WERI-Rb-1 (cell line): ENCODE measurements at regions not wholly inside any gene's neighbourhood (a gene's known extent, or its start where the extent isn't known, plus 50 kb on each side); places are given as distances from the start of the nearest gene placed in this dataset.

Experiments used
- DNase-seq: peaks from one replicate; pipeline ENCODE4 v3.0.0-alpha.2; 2020
- H3K27ac ChIP-seq: fragments of 250-450 bp; sonication (Bioruptor Pico); 2 replicates; pipeline ENCODE4 v1.5.1; 2020; ENCODE audit warnings: mild to moderate bottlenecking, moderate library complexity
- H3K27me3 ChIP-seq: fragments of 250-450 bp; sonication (Bioruptor Pico); 2 replicates; pipeline ENCODE4 v1.5.1; 2021; ENCODE audit warnings: mild to moderate bottlenecking, low read depth, moderate library complexity; ENCODE audit not compliant: insufficient read depth, severe bottlenecking
- H3K36me3 ChIP-seq: fragments of 250-450 bp; sonication (Bioruptor Pico); 2 replicates; pipeline ENCODE4 v1.5.1; 2020; ENCODE audit warnings: mild to moderate bottlenecking, moderate library complexity
- H3K4me3 ChIP-seq: 2 replicates; pipeline ENCODE4 v1.5.1; 2011; ENCODE audit warnings: low read depth, mild to moderate bottlenecking, control low read depth, low read length
- H3K9me3 ChIP-seq: fragments of 250-450 bp; sonication (Bioruptor Pico); 2 replicates; pipeline ENCODE4 v1.5.1; 2021; ENCODE audit warnings: mild to moderate bottlenecking, moderate library complexity; ENCODE audit not compliant: severe bottlenecking
- CTCF ChIP-seq: IDR thresholded peaks from 2 replicates; pipeline ENCODE4 v1.5.1; 2011; ENCODE audit warnings: low read depth, mild to moderate bottlenecking, control low read depth, inconsistent platforms, low read length

GRCh38 chr22:48591286-48592065, 1236.2 kb downstream of the BRD1 start:
- Histone ChIP-seq H3K9me3 (no peaks in the 10 kb centered on the region), H3K27me3 (no peaks in the 10 kb centered on the region), H3K36me3 (no peaks in the 10 kb centered on the region), H3K27ac (no peak overlapping the region), H3K4me3 (no peak overlapping the region)
- no peak for TF ChIP-seq CTCF
- no peak for DNase-seq

- Histone ChIP-seq H3K27ac (no peak overlapping the region), H3K4me3 (no peak overlapping the region), H3K27me3 (no peaks in the 10 kb centered on the region), H3K36me3 (no peaks in the 10 kb centered on the region), H3K9me3 (no peaks in the 10 kb centered on the region)
- no peak for DNase-seq
- no peak for TF ChIP-seq CTCF
These were observed 1237.8 kb downstream of the BRD1 start for GRCh38 chr22:48589901-48590300.

GRCh38 chr22:48588878-48589450, 1238.7 kb downstream of the BRD1 start:
- H3K27ac ChIP-seq, result no peak overlapping the region
- TF ChIP-seq CTCF, result no peak
- no peaks in the 10 kb centered on the region for H3K27me3 ChIP-seq
- H3K4me3 ChIP-seq, result no peak overlapping the region
- no peaks in the 10 kb centered on the region for H3K9me3 ChIP-seq
- DNase-seq, result no peak
- no peaks in the 10 kb centered on the region; the same call in 1 of the 2 replicates for H3K36me3 ChIP-seq

- DNase-seq, result no peak
- Histone ChIP-seq H3K27me3 (no peaks in the 10 kb centered on the region), H3K36me3 (no peaks in the 10 kb centered on the region; the same call in 1 of the 2 replicates), H3K9me3 (no peaks in the 10 kb centered on the region), H3K4me3 (no peak overlapping the region), H3K27ac (no peak overlapping the region)
- no peak for TF ChIP-seq CTCF
These were observed 1239.4 kb downstream of the BRD1 start for GRCh38 chr22:48588151-48588877.

- TF ChIP-seq CTCF, result no peak
- no peak overlapping the region for H3K27ac ChIP-seq
- H3K36me3 ChIP-seq, result no peaks in the 10 kb centered on the region; the same call in 1 of the 2 replicates
- DNase-seq, result no peak
- no peaks in the 10 kb centered on the region for H3K27me3 ChIP-seq
- no peaks in the 10 kb centered on the region for H3K9me3 ChIP-seq
- no peak overlapping the region for H3K4me3 ChIP-seq
These were observed 1240.3 kb downstream of the BRD1 start for GRCh38 chr22:48587236-48587865.
